ENCODE measurements at regions not wholly inside any gene's neighbourhood (a gene's known extent, or its start where the extent isn't known, plus 50 kb on each side); places are given as distances from the start of the nearest gene placed in this dataset.
A peak's percentile ranks its signal among the peaks of the same experiment; 100 is the strongest.

- Histone ChIP-seq H3K36me3 (no peaks in the 10 kb centered on the region), H3K9me3 (no peaks in the 10 kb centered on the region), H3K27me3 (ENCODE audit: low read depth) (no peaks in the 10 kb centered on the region), H3K27ac (no peak overlapping the region), H3K4me3 (no peak overlapping the region), H3K4me1 (no peaks in the 10 kb centered on the region)
- no peak for TF ChIP-seq CTCF (IDR thresholded peaks at IDR 0.05)
- DNase-seq (no peak), ATAC-seq (no peak)
- intact Hi-C loops (cut with DNase I): no loop called here
Measured at GRCh38 chr14:83041224-83041623, 1507.6 kb upstream of the SEL1L start.

- H3K4me1 ChIP-seq: no peaks in the 10 kb centered on the region
- H3K36me3 ChIP-seq: no peaks in the 10 kb centered on the region
- no peak for TF ChIP-seq CTCF (IDR thresholded peaks at IDR 0.05)
- intact Hi-C loops (cut with DNase I): no loop called here
- no peaks in the 10 kb centered on the region for H3K27me3 ChIP-seq (ENCODE audit: low read depth)
- no peak overlapping the region for H3K27ac ChIP-seq
- H3K9me3 ChIP-seq: no peaks in the 10 kb centered on the region
- H3K4me3 ChIP-seq: no peak overlapping the region
- DNase-seq (no peak), ATAC-seq (no peak)
Measured at GRCh38 chr14:83042858-83043257, 1509.2 kb upstream of the SEL1L start.

GRCh38 chr14:83044001-83044400 lies 1510.3 kb upstream of the SEL1L start:
- no peak for TF ChIP-seq CTCF (IDR thresholded peaks at IDR 0.05)
- DNase-seq (no peak), ATAC-seq (no peak)
- Histone ChIP-seq H3K4me3 (no peak overlapping the region), H3K36me3 (no peaks in the 10 kb centered on the region), H3K27me3 (ENCODE audit: low read depth) (no peaks in the 10 kb centered on the region), H3K9me3 (no peaks in the 10 kb centered on the region), H3K4me1 (no peaks in the 10 kb centered on the region), H3K27ac (no peak overlapping the region)
- intact Hi-C loops (cut with DNase I): no loop called here

GRCh38 chr14:83047059-83047830 lies 1513.6 kb upstream of the SEL1L start:
- TF ChIP-seq CTCF (IDR thresholded peaks at IDR 0.05): no peak
- Histone ChIP-seq H3K9me3 (no peaks in the 10 kb centered on the region), H3K27ac (no peak overlapping the region), H3K36me3 (no peaks in the 10 kb centered on the region), H3K4me1 (no peaks in the 10 kb centered on the region), H3K27me3 (ENCODE audit: low read depth) (no peaks in the 10 kb centered on the region), H3K4me3 (no peak overlapping the region)
- DNase-seq: no peak
- intact Hi-C loops (cut with DNase I): no loop called here
- ATAC-seq: no peak

GRCh38 chr14:83053022-83053710 lies 1519.5 kb upstream of the SEL1L start:
- DNase-seq (no peak), ATAC-seq (peak; percentile 40 to 69)
- no peaks in the 10 kb centered on the region for H3K27me3 ChIP-seq (ENCODE audit: low read depth)
- no peak overlapping the region for H3K4me3 ChIP-seq
- no peaks in the 10 kb centered on the region for H3K4me1 ChIP-seq
- intact Hi-C loops (cut with DNase I): no loop called here
- H3K36me3 ChIP-seq: no peaks in the 10 kb centered on the region
- no peak for TF ChIP-seq CTCF (IDR thresholded peaks at IDR 0.05)
- H3K27ac ChIP-seq: no peak overlapping the region
- no peaks in the 10 kb centered on the region for H3K9me3 ChIP-seq
